SK-N-MC (cell line): ENCODE measurements at regions not wholly inside any gene's neighbourhood (a gene's known extent, or its start where the extent isn't known, plus 50 kb on each side); places are given as distances from the start of the nearest gene placed in this dataset.

Source experiments
- DNase-seq: peaks from one replicate; pipeline ENCODE4 v3.0.0-alpha.2; 2011; ENCODE audit warnings: low read depth, low spot score
- H3K27ac ChIP-seq: fragments of 200-600 bp; sonication (generic); 2 replicates; pipeline ENCODE4 v1.5.1; 2016; ENCODE audit warnings: mixed run types
- H3K36me3 ChIP-seq: fragments of 200-600 bp; sonication (generic); 2 replicates; pipeline ENCODE4 v1.6.1; 2017; ENCODE audit warnings: antibody characterized with exemption, low read length, mixed read lengths; ENCODE audit not compliant: insufficient read depth
- H3K4me3 ChIP-seq: fragments of 200-600 bp; sonication (generic); 2 replicates; pipeline ENCODE4 v1.5.1; 2016
- H3K9ac ChIP-seq: fragments of 200-600 bp; sonication (generic); 2 replicates; pipeline ENCODE4 v1.8.0; 2017; ENCODE audit warnings: mixed run types, mixed read lengths; ENCODE audit not compliant: insufficient read length
- H3K9me3 ChIP-seq: fragments of 200-600 bp; sonication (generic); 2 replicates; pipeline ENCODE4 v1.6.1; 2017; ENCODE audit warnings: low read depth, mild to moderate bottlenecking, antibody characterized with exemption, low read length, moderate library complexity, mixed read lengths
- EZH2 ChIP-seq: fragments of 200-600 bp; sonication (generic); IDR thresholded peaks from one replicate; pipeline ENCODE4 v1.6.1; 2017; ENCODE audit warnings: antibody characterized with exemption
- FOXP2 ChIP-seq: optimal IDR thresholded peaks from 2 replicates; pipeline ENCODE3; 2011; ENCODE audit warnings: mild to moderate bottlenecking, moderate library complexity; ENCODE audit not compliant: insufficient read depth; ENCODE audit errors: extremely low read length, control extremely low read depth
- POLR2AphosphoS5 ChIP-seq: IDR thresholded peaks from 2 replicates; pipeline ENCODE4 v1.6.1; 2012; ENCODE audit warnings: mild to moderate bottlenecking, low read depth, low read length, borderline replicate concordance

DNA sequence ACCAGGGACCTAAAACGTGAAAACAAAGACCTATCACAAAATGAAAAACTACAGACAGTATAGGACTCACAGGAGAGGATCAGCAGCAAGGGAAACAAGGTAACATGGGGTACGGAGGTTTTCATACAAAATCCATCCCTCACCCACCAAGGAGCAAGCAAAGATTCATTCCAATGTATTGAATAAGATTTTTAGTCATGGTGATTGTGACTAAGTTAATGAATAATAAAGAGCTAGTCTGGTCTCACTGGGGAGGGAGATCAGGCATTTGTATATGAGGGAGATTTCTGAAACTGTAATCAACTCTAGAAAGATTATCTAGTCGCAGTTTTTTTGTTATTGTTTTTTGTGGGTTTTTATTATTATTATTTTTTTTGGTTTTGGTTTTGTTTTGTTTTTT lies 336.5 kb upstream of the MMADHC start:
- no peak for DNase-seq
- H3K4me3 ChIP-seq, result no peak overlapping the region
- H3K27ac ChIP-seq, result no peak overlapping the region
- no peak overlapping the region for H3K9ac ChIP-seq
- TF ChIP-seq FOXP2 (no peak), EZH2 (no peak), POLR2AphosphoS5 (no peak)
- H3K36me3 ChIP-seq, result no peaks in the 10 kb centered on the region
- H3K9me3 ChIP-seq, result no peaks in the 10 kb centered on the region

DNA sequence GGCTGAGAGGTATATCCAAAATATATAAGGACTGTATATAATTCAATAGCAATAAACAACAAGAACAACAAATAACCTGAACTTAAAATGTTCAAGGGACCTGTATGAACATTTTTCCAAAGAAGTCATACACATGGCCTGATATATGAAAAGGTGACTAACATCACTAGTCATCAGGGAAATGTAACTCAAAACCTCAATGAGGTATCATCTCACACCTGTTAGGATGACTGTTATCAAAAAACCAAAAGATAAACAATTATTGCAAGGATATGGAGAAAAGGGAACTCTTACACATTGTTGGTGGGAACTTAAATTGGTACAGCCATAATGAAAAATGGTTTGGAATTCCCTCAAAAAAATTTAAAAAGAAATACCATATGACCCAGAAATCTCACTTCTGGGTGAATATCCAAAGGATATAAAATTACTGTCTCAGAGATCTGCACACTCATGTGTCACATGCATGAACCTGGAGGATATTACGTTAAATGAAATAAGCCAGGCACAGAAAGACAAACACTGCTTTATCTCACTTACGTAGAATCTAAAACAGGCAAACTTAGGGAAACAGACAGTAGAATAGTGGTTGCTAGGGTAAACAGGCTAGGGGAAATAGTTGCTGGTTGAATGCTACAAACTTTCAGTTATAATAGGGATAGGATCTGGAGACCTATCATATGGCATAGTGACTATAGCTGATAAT lies 334.5 kb upstream of the MMADHC start:
- Histone ChIP-seq H3K9me3 (no peaks in the 10 kb centered on the region), H3K36me3 (no peaks in the 10 kb centered on the region), H3K27ac (no peak overlapping the region), H3K4me3 (no peak overlapping the region), H3K9ac (no peak overlapping the region)
- no peak for DNase-seq
- TF ChIP-seq FOXP2 (no peak), EZH2 (no peak), POLR2AphosphoS5 (no peak)

DNA sequence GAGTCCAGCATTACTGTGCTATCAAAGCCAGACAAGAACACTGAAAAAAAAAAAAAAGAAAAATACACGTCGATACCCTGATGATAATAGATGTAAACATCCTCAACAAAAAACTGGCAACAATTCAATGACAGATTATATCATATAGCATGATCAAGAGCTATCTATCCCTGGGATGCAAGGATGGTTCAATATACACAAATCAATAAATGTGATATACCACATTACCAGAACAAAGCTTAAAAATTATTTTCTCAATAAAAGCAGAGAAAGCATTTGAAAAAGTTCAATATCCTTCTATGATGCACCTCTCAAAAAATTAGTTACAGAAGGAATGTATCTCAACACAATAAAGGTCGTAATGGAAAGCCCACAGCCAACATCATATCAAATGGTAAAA lies 332.8 kb upstream of the MMADHC start:
- H3K36me3 ChIP-seq, result no peaks in the 10 kb centered on the region
- no peak for DNase-seq
- H3K9me3 ChIP-seq, result no peaks in the 10 kb centered on the region
- H3K9ac ChIP-seq, result no peak overlapping the region
- no peak overlapping the region for H3K4me3 ChIP-seq
- no peak overlapping the region for H3K27ac ChIP-seq
- TF ChIP-seq POLR2AphosphoS5 (no peak), FOXP2 (no peak), EZH2 (no peak)

DNA sequence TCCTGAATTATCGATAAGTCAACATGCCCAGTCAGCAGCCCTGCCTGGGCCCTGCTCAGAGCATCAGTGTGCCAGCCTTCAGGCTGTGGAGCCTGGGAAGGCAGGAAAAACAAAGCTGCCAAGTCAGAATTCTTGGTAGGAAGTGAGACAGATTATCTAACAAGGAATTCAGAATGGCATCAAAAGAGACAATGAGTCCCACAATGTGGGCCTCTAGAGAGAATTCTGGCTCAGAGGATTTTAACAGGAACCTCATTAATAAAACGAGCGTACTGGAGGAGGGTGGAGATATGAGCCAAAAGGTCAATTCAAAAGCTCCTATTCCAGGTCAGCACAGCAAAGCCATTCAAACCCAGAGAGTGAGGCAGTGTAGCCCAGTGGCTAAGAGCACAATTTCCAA lies 327.6 kb upstream of the MMADHC start:
- TF ChIP-seq FOXP2 (no peak), EZH2 (no peak), POLR2AphosphoS5 (no peak)
- no peaks in the 10 kb centered on the region for H3K36me3 ChIP-seq
- H3K9me3 ChIP-seq, result no peaks in the 10 kb centered on the region
- H3K9ac ChIP-seq, result no peak overlapping the region
- no peak overlapping the region for H3K27ac ChIP-seq
- no peak overlapping the region for H3K4me3 ChIP-seq
- DNase-seq, result no peak

- Histone ChIP-seq H3K4me3 (no peak overlapping the region), H3K27ac (no peak overlapping the region), H3K9ac (no peak overlapping the region), H3K36me3 (no peaks in the 10 kb centered on the region), H3K9me3 (no peaks in the 10 kb centered on the region)
- no peak for TF ChIP-seq FOXP2
- no peak for TF ChIP-seq EZH2
- TF ChIP-seq POLR2AphosphoS5, result no peak
- no peak for DNase-seq
These were observed 321.4 kb upstream of the MMADHC start for GRCh38 chr2:149908726-149909683.

GRCh38 chr2:149906886-149907285 lies 319.3 kb upstream of the MMADHC start:
- Histone ChIP-seq H3K9ac (no peak overlapping the region), H3K4me3 (no peak overlapping the region), H3K36me3 (no peaks in the 10 kb centered on the region), H3K9me3 (no peaks in the 10 kb centered on the region), H3K27ac (no peak overlapping the region)
- no peak for DNase-seq
- TF ChIP-seq EZH2 (no peak), POLR2AphosphoS5 (no peak), FOXP2 (no peak)

- Histone ChIP-seq H3K9me3 (no peaks in the 10 kb centered on the region), H3K36me3 (no peaks in the 10 kb centered on the region), H3K4me3 (no peak overlapping the region), H3K27ac (no peak overlapping the region), H3K9ac (no peak overlapping the region)
- TF ChIP-seq FOXP2, result no peak
- TF ChIP-seq EZH2, result no peak
- no peak for TF ChIP-seq POLR2AphosphoS5
- DNase-seq, result no peak
These were observed 317.0 kb upstream of the MMADHC start for GRCh38 chr2:149904352-149905175.

- H3K9ac ChIP-seq, result no peak overlapping the region
- no peak for TF ChIP-seq POLR2AphosphoS5
- TF ChIP-seq EZH2, result no peak
- TF ChIP-seq FOXP2, result no peak
- DNase-seq, result no peak
- no peaks in the 10 kb centered on the region for H3K9me3 ChIP-seq
- no peaks in the 10 kb centered on the region for H3K36me3 ChIP-seq
- no peak overlapping the region for H3K27ac ChIP-seq
- no peak overlapping the region for H3K4me3 ChIP-seq
These were observed 316.1 kb upstream of the MMADHC start for GRCh38 chr2:149903626-149904025.
